HG03460 (cell line): ENCODE measurements at regions not wholly inside any gene's neighbourhood (a gene's known extent, or its start where the extent isn't known, plus 50 kb on each side); places are given as distances from the start of the nearest gene placed in this dataset.
"Not testable (repeated sequence)": the region's sequence is repeated elsewhere in the genome, so short reads cannot be mapped to it uniquely, and the experiment has no call there.

Source experiments
- ATAC-seq: cut with Tn5 transposase; IDR thresholded peaks from one replicate; pipeline ENCODE4 v1.9.1; 2021; ENCODE audit not compliant: unreplicated experiment

DNA sequence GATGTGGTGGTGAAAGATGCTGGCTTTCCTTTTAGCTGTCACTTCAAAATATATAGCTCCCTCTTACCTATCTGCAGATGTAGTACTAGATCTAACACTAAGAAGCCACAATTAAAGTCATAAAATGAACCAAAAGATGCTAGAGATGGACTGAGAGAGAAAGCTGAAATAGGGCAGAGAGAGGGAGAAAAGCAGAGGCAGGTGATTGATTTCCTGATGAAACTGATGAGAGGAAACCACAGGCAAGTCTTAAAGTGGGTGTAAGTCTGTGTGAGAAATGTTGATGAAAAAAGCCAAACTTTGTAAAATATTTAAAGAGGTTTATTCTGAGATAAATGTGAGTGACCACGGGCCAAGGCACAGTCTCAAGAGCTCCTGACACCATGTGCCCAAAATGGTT, 194.3 kb upstream of the MBL2 start:
- ATAC-seq = no peak

DNA sequence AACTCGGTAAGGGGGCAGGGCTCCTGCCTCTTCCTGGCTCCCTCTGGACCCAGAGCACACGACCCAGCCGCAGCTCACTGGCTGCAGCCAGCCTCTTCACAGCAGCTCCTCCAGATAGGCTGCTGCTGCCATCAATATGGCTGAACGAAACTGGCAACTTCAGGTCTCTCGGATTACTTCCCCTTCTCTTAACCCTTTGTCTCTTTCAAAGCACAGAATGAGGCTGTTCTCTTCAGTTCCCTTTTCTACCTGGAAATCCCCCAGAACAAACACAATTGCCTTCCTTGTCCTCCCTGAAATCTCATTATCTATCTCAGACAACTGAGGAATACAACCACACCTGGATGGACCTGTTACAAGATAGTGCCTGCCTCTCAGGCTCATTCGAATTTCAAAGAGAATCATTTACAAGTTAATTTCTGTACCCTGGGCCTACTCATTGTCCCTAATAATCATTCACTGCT, 193.4 kb upstream of the MBL2 start:
- ATAC-seq = peak; percentile 93

DNA sequence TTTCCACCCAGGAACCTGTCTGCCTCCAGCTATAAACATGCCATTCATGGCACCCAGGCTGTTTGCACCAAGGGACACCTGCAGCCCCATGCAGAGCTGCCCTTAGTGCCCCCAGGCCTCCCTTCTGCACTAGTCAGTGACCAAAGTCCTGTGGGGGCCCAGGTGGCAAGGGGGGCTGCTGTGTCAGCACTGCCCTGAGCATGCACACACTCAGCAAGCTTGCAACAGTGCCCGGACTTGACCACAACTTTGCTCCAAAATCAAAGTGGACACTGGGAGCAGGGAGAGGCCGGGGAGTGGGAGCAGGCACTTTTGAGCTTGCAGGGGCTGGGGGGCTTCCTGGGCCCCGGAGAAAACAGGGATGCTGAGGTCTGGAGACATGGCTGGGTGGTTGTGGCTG, 192.9 kb upstream of the MBL2 start:
- no peak for ATAC-seq

DNA sequence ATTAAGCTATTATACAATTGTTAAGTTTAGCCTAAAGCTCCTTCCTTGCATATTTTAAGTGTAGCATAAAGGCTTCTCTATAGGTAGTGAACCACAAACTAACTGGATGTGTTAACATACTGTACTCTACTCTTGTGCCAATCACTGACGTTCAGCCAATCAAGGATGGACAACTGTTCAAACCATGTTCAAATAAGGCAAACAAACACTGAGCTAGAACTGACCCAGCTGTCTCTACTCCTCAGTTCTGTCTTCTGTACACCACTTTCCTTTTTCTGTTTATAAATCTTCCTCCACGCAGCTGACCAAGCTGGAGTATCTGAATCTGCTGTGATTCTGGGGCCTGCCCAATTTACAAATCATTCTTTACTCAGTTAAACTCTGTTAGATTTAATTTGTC, 188.7 kb upstream of the MBL2 start:
- no peak for ATAC-seq

DNA sequence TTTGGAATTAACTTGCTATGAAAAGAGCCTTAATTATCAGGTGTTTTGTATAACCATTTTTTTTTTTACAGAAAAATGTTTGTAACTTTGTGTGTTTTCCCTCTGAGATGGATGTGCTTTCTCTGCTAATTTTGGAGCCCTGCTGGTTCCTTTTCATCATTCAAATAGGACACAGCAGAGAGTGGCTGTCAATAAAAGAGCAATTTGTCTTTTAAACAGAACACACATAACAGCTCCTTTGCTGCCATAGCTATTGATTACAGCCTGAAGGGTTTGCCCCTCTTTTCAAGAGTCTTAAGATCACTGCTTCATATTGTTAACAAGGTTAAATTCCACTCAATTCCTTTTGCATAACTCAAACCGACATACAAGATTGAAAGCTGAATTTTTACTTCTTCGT, 187.2 kb upstream of the MBL2 start:
- ATAC-seq = no peak

DNA sequence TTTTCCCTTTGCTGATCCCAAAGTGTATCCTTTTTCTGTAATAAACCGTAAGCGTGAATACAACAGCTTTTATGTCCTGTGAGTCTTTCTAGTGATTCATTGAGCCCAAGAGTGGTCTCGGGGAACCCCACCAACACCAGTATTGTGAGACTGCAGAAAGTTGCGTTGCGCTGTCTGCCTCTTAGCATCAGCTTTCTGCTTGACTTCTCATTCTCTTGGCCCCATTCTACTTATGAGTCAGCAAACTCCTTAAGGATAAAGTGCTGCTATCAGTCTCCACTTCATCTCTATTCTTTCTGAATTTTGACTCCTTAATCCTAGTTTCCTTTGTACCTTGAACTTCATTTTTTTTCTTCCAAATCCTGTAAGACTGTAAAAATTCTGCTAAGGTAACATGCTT, 184.3 kb upstream of the MBL2 start:
- no peak for ATAC-seq

DNA sequence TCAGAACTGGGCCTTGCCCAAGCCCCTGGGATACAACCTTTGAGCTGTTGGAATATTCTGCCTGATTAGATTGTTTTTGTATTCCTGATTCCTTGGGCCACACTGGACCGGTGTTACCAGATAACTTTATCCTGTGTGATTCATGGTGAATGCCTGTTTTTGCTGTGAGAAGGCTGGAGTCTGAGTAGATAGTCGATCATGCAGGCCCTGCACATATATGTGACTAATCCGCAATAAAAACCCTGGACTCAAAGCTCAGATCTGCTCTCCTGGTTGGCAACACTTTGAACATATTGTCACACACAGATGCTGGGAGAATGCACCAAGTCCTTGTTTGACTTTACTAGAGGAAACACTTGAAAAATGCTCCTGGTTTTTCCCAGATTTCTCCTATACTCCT, 183.9 kb upstream of the MBL2 start:
- ATAC-seq = no peak

DNA sequence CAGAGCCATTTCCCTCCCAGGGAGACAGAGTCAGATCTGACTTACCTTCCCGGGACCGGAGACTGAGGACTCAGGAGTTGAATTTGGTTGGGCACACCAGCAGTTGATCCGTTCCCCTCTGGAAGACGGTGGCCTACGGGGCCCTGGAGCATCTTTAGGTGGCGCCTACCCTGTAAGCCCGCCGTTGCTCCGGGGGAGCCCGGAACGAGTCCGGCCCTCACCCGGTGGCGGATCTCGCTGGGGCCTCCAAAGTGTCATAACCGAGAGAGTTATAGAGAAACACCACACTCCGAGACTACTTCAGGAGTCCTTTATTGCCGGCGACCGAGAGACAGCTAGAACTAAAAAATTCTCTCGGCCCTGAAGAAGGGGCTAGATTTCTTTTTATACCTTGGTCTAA, 182.8 kb upstream of the MBL2 start:
- no peak for ATAC-seq

DNA sequence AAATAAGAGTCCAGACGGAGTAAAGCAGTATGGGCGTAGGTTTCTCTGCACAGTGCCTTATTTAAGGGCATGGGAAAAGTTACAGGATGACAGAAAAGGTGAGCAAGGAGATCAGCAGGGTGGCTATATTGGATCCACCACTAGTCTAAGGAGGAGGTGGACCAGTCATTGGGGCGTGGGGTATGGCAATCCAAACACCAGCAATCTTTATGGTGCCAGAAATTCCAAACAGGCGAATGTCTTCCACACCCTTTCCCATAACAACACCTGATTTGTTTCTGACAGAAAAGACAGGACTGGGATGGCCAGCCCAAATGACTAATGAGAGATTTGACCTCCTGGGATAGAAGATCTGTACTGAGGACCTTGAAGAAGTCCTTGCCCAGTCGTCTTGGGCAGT, 181.8 kb upstream of the MBL2 start:
- no peak for ATAC-seq

DNA sequence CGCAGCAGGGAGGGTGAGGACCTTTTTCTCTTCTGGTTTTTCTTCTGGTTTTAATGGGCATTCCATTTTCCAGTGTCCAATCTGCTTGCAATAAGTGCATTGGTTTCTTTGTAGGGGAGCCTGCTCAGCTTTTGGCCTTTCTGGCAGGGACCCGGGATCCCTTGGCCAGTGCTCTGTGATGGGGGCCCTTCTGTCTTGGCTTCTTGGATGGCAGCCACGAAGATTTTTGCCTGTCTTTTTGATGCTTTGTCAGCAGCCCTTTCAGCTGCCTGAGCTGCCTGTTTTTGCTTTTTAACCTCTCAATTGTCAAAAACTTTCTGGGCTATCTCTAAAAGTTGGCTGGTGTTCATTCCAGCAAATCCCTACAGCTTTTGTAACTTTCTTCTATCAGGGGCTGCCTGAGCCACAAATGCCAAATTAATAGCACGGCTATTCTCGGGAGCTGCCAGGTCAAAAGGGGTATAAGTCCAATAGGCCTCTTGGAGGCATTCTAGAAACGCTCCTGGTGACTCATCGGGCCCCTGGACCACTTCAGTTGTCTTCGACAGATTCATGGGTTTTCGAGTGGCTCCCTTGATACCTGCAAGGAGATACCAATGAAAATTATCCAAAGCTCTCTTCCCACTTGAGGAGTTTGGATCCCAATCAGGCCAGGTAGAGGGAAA, 179.9 kb upstream of the MBL2 start:
- ATAC-seq = no peak

DNA sequence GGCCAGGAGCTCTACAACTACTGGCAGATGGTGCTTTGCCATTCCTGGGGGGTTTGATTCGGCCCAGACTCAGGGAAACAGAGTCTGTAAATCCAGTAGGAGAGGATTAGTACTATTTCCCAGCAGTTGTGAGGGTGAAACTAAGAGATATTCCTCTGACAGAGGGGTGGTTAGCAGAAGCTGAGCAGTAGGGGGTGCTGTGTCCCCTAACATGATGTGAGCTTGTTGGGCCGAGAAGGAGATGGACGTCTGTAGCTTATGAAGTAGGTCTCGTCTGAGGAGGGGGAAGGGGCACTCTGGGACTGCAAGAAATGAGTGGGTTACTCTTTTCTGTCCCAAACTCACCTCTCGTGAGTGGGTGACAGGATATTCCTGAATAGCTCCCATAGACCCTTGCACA, 179.2 kb upstream of the MBL2 start:
- peak; percentile 89 for ATAC-seq

DNA sequence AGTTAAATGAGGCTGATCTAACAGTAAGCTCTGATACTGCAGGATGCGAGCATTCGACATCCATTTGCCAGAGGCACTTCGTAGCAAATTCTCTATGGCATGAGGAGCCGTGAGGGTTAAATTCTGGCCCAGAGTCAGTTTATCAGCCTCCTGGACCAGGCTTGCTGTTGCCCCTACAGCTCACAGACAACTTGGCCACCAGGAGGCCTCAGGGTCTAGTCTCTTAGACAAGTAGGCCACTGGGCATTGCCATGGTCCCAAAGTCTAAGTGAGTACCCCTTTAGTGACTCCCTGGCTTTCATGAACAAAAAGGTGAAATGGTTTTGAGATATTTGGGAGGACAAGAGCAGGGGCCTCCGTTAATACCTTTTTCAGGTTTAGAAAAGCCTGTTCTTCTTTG, 178.0 kb upstream of the MBL2 start:
- no peak for ATAC-seq

DNA sequence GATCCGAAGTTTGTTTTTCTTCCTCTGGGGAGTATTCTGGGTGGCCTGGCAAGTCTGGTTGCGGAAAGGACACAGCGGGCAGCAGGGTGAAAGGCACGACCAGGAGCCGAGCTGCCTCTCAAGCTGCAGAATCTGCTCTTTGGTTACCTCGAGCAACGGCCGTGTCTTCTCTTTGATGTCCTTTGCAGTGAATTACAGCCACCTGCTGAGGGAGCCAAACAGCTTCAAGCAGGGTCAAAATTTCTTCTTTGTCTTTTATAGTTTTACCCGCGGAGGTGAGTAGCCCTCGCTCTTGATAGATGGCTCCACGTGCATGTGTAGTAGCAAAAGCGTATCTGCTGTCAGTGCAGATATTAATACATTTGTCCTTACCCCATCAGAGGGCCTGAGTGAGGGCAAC, 177.3 kb upstream of the MBL2 start:
- no peak for ATAC-seq

DNA sequence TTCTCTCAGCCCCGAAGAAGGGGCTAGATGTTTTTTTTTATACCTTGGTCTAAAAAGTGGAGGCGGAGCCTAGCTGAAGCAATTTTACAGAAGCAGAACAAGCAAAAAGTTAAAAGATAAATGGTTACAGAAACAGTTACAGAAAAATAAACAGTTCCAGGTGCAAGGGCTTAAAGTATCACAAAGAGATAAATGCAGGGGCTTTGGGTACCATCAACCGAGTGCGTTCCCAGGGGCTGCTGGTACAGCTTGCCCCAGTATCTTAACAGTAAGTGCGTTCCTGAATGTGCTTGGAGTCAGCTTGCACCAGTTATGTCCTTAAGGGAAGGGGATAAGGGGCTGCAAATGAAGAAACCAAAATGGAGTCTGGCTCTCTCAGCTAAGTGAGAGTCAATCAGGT, 173.9 kb upstream of the MBL2 start:
- no peak for ATAC-seq

DNA sequence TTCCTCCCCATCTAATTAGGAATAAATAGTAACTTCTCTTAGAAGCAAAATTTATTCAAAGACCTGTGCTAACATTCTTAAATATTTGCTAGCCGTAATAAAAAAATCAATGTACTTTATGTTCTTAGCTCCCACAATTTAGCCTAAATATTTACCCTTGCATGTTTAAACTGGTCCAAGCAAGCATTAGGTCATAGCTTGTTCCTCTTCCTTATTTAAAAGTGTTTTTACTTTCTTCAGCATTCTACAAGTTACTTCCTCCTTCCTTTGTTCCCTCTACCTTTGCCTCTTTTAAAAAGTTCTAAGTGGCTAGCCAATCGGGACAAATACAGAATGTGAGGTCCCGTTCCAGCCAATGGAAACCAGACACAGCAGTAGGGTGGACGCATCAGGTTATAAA, 172.9 kb upstream of the MBL2 start:
- ATAC-seq = not testable (repeated sequence)

DNA sequence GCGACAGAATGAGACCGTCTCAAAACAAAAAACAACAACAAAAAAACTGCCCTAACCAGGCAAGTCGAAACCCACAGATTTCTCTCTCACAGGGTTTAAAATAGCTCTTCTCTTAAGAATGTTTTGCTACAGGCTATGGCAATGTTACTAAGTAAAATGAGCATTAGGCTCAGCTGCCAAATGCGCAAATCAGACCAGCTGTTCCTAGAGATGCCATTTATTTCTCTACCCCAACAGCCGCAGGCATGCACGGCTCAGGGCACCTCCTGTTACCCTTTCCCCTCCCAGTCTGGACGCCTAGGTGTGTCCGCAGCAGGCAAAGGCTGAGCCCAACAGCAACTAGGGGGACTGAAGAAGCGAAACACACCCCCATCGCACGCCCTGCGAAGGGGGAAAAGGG, 168.3 kb upstream of the MBL2 start:
- ATAC-seq = no peak

DNA sequence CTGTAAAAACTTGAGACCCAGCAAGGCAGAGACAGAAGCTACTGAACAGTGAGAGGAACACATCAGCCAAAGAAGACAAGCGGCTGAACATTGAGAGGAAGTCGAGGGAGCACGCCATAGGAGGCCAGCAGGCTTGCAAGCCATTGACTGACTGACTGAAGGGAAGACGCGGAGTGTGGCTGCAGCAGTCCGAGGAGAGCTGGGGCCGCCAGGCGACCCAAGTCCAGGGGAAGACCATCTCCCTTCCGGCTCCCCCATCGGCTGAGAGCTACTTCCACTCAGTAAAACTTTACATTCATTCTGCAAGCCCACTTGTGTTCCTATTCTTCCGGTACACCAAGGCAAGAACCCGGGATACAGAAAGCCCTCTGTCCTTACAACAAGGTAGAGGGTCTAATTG, 167.3 kb upstream of the MBL2 start:
- no peak for ATAC-seq

DNA sequence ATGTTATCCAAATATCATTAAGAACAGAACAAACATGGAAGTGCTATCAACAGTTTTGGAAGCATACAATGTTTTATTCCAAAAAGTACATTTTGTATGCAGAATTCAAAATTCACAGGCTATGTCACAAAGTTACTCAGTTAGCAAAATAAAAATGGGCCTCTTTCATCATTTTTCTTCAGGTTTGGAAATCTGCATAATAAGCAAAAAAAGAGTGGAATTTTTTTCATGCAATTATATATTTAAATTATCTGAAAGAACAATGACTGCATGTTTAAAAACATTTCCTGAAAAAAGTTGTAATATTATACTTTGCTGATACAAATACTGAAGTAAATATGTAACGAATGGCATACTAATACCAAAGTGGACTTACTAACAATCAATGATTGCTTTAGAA, 161.2 kb upstream of the MBL2 start:
- no peak for ATAC-seq

DNA sequence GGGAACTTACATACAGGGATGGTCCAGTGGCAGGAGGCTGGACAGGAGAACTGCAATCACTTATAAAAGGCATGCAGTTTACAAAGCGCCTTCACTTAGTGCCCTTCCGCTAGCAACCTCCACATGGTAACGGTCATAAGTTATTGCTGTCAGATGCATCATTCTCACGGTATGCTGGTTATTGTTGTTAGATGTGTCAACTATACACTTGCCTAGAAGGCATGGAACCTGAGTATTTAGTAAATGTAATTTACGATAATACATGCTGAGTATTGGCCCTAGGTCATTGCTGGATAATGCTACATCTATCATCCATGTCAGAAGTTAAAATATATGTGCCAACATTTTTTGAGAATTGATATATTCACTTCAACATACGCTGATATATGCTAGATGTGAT, 155.1 kb upstream of the MBL2 start:
- ATAC-seq = no peak

DNA sequence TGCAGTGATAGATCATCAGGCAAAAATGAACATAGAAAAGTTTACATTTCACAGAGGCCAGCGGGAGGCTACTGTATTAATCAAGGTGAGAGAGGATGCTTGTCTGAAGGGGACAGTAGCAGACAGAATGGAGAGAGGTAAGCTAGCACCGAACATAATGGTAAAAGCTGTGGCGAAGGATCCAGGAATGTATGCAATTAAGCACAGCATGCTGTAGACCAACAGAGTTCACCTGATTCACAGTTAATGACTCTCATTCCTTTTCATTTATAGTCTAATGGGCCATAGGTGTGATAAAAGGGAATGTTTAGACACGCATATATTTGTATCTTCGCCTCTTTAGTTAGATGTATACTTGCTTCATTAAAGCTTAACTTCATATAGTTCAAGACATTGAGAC, 150.9 kb upstream of the MBL2 start:
- no peak for ATAC-seq

DNA sequence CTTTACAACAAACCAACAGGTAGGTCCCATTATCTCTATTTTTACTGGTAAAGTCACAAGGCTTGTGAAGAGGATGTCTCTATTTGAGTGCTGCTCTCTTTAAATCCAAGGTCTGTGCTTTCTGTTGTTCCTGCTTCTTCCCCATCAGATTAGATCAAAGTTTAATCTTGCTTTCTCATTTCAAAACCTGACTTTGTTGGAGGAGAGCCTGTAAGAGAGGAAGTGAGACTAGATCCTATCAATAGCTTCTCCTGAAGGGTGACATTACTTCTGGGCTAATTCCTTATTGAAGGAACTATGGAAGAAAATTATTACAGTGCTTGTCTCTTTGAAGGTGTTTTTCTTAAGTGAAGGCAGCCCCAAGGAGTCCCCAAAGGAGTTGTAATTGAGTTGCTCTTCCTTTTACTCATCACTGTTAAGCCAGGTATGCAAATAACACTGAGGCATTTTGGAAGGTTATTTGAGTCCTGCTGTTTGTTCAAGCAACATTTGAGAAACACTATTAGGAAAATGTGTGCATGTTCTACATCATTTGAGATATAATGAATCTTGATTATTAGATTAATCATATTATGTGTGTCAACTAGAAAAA, 146.2 kb upstream of the MBL2 start:
- peak; percentile 75 for ATAC-seq

DNA sequence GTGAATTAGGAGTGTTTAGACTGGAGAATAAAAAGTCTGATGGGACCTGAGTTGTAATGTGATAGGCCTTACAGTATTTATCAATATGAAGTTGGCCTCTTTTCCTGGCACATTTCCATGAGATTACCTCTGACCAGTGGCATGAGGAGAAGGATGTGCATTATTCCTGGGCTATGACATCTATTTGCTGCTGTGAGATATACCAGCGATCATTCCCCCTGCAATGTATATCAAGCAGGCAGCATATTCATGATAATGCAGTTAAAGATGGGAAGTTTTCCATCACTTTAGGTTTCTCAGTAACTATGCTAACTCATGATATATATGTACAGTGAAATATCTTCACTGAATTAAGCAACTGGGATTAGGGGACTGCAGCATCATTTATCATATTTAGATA, 142.8 kb upstream of the MBL2 start:
- ATAC-seq = no peak

DNA sequence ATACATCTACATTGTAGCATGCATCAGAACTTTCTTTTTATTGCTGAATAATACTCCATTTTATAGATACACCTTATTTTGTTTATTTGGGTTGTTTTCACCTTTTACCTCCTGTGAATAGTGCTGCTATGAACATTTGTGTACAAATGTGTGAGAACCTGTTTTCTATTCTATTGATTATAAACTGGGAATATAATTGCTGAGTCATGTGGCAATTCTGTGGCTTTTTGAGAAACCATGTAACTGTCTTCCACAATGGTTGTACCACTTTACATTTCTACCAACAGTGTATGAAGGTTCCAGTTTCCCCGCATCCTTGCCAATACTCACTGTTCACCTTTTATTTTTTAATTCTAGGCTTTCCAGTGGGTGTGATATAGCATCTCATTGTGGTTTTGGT, 138.6 kb upstream of the MBL2 start:
- ATAC-seq = no peak
